Mammary epithelial cell (primary cell): ENCODE measurements at regions not wholly inside any gene's neighbourhood (a gene's known extent, or its start where the extent isn't known, plus 50 kb on each side); places are given as distances from the start of the nearest gene placed in this dataset.

ENCODE experiments used
- CTCF ChIP-seq, 2 donors: IDR thresholded peaks in 1 of 2; conservative IDR thresholded peaks in 1 of 2; 2 replicates each; pipeline ENCODE4 v1.5.1; 2011 to 2012; ENCODE audit warnings: inconsistent platforms in 2 of 2, low read length in 2 of 2, mild to moderate bottlenecking in 2 of 2, control low read depth in 1 of 2, low read depth in 1 of 2; ENCODE audit not compliant: insufficient read depth in 1 of 2; ENCODE audit errors: extremely low read depth in 1 of 2
- EZH2 ChIP-seq: IDR thresholded peaks from 2 replicates; pipeline ENCODE4 v1.6.1; 2012; ENCODE audit warnings: low read length, inconsistent platforms, borderline replicate concordance

GRCh38 chr3:162956711-162957110 lies 1460.1 kb downstream of the OTOL1 start:
- TF ChIP-seq CTCF (conservative IDR thresholded peaks at IDR 0.05 in 1 of 2, IDR thresholded peaks at IDR 0.05 in 1 of 2; ENCODE audit: extremely low read depth in 1 of 2, insufficient read depth in 1 of 2, low read depth in 1 of 2, low read length in 2 of 2), result no peak
- no peak for TF ChIP-seq EZH2
